ENCODE measurements at regions not wholly inside any gene's neighbourhood (a gene's known extent, or its start where the extent isn't known, plus 50 kb on each side); places are given as distances from the start of the nearest gene placed in this dataset.
"Not testable (repeated sequence)": the region's sequence is repeated elsewhere in the genome, so short reads cannot be mapped to it uniquely, and the experiment has no call there.

- intact Hi-C loops (cut with DNase I, micrococcal nuclease): no loop called here
- ATAC-seq (no peak), DNase-seq (no peak)
These were observed 477.9 kb upstream of the MIR17HG start for GRCh38 chr13:90869580-90869979.

- DNase-seq (no peak), ATAC-seq (no peak)
- intact Hi-C loops (cut with DNase I, micrococcal nuclease): no loop called here
These were observed 474.9 kb upstream of the MIR17HG start for GRCh38 chr13:90872491-90873025.

GRCh38 chr13:90880790-90881189 lies 466.7 kb upstream of the MIR17HG start:
- ATAC-seq: no peak

GRCh38 chr13:90882551-90882950 lies 464.9 kb upstream of the MIR17HG start:
- no peak for ATAC-seq
- intact Hi-C loops (cut with DNase I, micrococcal nuclease): no loop called here

More at GRCh38 chr13:90880790-90881189, 466.7 kb upstream of the MIR17HG start:
- no peak for DNase-seq
- intact Hi-C loops (cut with DNase I, micrococcal nuclease): no loop called here

GRCh38 chr13:90883592-90883991 lies 463.9 kb upstream of the MIR17HG start:
- DNase-seq (no peak), ATAC-seq (no peak)
- intact Hi-C loops (cut with DNase I, micrococcal nuclease): no loop called here

More at GRCh38 chr13:90882551-90882950, 464.9 kb upstream of the MIR17HG start:
- DNase-seq: no peak

GRCh38 chr13:90884066-90884465 lies 463.4 kb upstream of the MIR17HG start:
- intact Hi-C loops (cut with DNase I, micrococcal nuclease): no loop called here
- no peak for ATAC-seq
- DNase-seq: no peak

- intact Hi-C loops (cut with DNase I, micrococcal nuclease): no loop called here
- no peak for ATAC-seq
- DNase-seq: no peak
These were observed 457.3 kb upstream of the MIR17HG start for GRCh38 chr13:90889906-90890834.

GRCh38 chr13:90891329-90891728 lies 456.2 kb upstream of the MIR17HG start:
- no peak for ATAC-seq
- intact Hi-C loops (cut with DNase I, micrococcal nuclease): no loop called here
- no peak for DNase-seq

- ATAC-seq; intact Hi-C loops (cut with DNase I, micrococcal nuclease); DNase-seq: not testable (repeated sequence)
These were observed 454.3 kb upstream of the MIR17HG start for GRCh38 chr13:90893199-90893598.

GRCh38 chr13:90896002-90896401 lies 451.5 kb upstream of the MIR17HG start:
- intact Hi-C loops (cut with DNase I, micrococcal nuclease): no loop called here
- ATAC-seq (no peak), DNase-seq (no peak)

GRCh38 chr13:90898811-90899210 lies 448.7 kb upstream of the MIR17HG start:
- intact Hi-C loops (cut with DNase I, micrococcal nuclease): no loop called here
- ATAC-seq (no peak), DNase-seq (no peak)

GRCh38 chr13:90899416-90899815 lies 448.1 kb upstream of the MIR17HG start:
- ATAC-seq (no peak), DNase-seq (no peak)
- intact Hi-C loops (cut with DNase I, micrococcal nuclease): no loop called here

GRCh38 chr13:90902255-90902654 lies 445.2 kb upstream of the MIR17HG start:
- DNase-seq: no peak
- intact Hi-C loops (cut with DNase I, micrococcal nuclease): no loop called here
- ATAC-seq: no peak

GRCh38 chr13:90906554-90906953 lies 440.9 kb upstream of the MIR17HG start:
- ATAC-seq (no peak), DNase-seq (no peak)
- intact Hi-C loops (cut with DNase I, micrococcal nuclease): no loop called here

- DNase-seq (no peak), ATAC-seq (no peak)
- intact Hi-C loops (cut with DNase I, micrococcal nuclease): no loop called here
These were observed 438.7 kb upstream of the MIR17HG start for GRCh38 chr13:90908792-90909191.

- DNase-seq (no peak), ATAC-seq (no peak)
- intact Hi-C loops (cut with DNase I, micrococcal nuclease): no loop called here
These were observed 437.4 kb upstream of the MIR17HG start for GRCh38 chr13:90910018-90910639.

- intact Hi-C loops (cut with DNase I, micrococcal nuclease): no loop called here
- DNase-seq: no peak
- ATAC-seq: no peak
These were observed 435.2 kb upstream of the MIR17HG start for GRCh38 chr13:90912247-90912646.

- no peak for DNase-seq
- ATAC-seq: no peak
- intact Hi-C loops (cut with DNase I, micrococcal nuclease): no loop called here
These were observed 429.0 kb upstream of the MIR17HG start for GRCh38 chr13:90918536-90918935.

- ATAC-seq (no peak), DNase-seq (no peak)
- intact Hi-C loops (cut with DNase I, micrococcal nuclease): no loop called here
These were observed 428.3 kb upstream of the MIR17HG start for GRCh38 chr13:90919153-90919552.

- intact Hi-C loops (cut with DNase I, micrococcal nuclease): no loop called here
- DNase-seq: no peak
- no peak for ATAC-seq
These were observed 421.0 kb upstream of the MIR17HG start for GRCh38 chr13:90926459-90926858.

Data from left colon (tissue), 2 donors.